ENCODE measurements at regions not wholly inside any gene's neighbourhood (a gene's known extent, or its start where the extent isn't known, plus 50 kb on each side); places are given as distances from the start of the nearest gene placed in this dataset.

DNA sequence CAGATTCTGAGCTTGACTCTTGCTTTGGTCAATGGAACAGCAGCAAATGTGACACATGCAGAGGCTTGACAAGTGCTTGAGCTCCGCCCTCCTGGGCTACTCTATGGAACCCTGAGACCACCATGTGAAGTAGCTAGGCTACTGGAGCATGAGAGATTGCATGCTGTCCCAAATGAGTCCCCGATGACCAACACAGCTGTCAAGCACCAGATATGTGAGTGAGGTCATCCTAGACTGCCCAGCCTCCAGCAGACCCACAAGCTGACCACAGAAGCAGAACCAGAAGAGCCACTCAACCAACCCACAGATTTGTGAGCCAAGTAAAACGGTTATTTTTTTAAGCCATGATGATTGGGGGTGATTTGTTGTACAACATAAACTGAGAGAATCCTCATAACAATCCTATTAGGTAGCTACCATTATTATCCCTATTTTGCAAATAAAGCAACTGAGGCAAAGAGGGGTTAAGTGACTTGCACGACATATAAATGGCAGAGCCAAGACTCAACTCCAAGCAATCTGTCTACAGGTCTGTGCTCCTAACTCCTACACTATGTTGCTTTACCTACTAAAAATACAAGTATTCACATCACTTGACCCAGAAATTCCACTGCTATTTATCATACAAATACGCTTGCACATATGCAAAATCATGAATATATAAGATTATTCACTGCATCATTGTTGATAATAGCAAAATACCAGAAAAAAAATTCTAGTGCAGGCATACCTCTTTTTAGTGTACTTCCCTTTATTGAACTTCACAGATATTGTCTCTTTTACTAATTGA lies 136.2 kb downstream of the NDUFA12 start:
- ChIA-PET POLR2A (ENCODE audit: low non-redundant PET) (no interaction called here), CTCF (no interaction called here)

DNA sequence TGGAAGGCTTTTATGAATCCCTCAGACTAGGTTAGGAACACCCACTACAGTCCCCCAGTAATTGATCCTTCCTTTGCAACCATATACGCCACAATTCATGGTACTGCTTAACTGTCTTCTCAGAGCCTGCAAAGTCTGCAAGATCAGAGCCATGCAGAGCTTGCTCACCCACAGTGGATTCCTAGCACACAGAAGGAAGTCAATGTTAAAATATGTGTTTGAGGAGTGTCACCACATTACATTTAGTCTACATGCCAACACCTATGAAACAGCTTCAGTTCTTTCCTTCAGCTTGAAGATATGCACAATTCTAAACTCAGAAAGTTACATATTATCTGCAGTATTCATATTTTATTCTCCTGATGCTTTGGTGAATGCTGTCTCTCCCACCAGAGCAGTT lies 138.5 kb downstream of the NDUFA12 start:
- intact Hi-C loops (cut with micrococcal nuclease; ENCODE audit: unreplicated experiment), result no loop called here
- Histone ChIP-seq H3K9me3 (ENCODE audit: low read depth, low read length, poor library complexity, severe bottlenecking) (no peaks in the 10 kb centered on the region), H3K36me3 (ENCODE audit: insufficient read depth, low read length, poor library complexity, severe bottlenecking) (no peaks in the 10 kb centered on the region), H3K27ac (ENCODE audit: low read depth, low read length, poor library complexity, severe bottlenecking) (no peak overlapping the region), H3K27me3 (replicated peaks; ENCODE audit: insufficient read depth, low read depth, low read length, poor library complexity) (peaks cover 38% of the 10 kb centered on the region), H3K4me1 (ENCODE audit: insufficient read depth, low read length, poor library complexity, severe bottlenecking) (no peaks in the 10 kb centered on the region), H3K4me3 (ENCODE audit: low read depth, low read length, poor library complexity, severe bottlenecking) (no peak overlapping the region)
- CTCF ChIA-PET, result no interaction called here
- DNase-seq (ENCODE audit: low spot score), result no peak
- no TSS peak for BruUV-seq (replicated peaks)
- POLR2A ChIA-PET (ENCODE audit: low non-redundant PET), result no interaction called here
- TF ChIP-seq, protein P1, sequence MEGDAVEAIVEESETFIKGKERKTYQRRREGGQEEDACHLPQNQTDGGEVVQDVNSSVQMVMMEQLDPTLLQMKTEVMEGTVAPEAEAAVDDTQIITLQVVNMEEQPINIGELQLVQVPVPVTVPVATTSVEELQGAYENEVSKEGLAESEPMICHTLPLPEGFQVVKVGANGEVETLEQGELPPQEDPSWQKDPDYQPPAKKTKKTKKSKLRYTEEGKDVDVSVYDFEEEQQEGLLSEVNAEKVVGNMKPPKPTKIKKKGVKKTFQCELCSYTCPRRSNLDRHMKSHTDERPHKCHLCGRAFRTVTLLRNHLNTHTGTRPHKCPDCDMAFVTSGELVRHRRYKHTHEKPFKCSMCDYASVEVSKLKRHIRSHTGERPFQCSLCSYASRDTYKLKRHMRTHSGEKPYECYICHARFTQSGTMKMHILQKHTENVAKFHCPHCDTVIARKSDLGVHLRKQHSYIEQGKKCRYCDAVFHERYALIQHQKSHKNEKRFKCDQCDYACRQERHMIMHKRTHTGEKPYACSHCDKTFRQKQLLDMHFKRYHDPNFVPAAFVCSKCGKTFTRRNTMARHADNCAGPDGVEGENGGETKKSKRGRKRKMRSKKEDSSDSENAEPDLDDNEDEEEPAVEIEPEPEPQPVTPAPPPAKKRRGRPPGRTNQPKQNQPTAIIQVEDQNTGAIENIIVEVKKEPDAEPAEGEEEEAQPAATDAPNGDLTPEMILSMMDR (conservative IDR thresholded peaks at IDR 0.05; ENCODE audit: low read depth, low read length), result no peak
- no peak for TF ChIP-seq EZH2 (IDR thresholded peaks at IDR 0.05; ENCODE audit: borderline replicate concordance, low read depth, low read length, poor library complexity, severe bottlenecking)

More for the DNA sequence above, 136.2 kb downstream of the NDUFA12 start:
- no peak overlapping the region for H3K27ac ChIP-seq (ENCODE audit: low read depth, low read length, poor library complexity, severe bottlenecking)
- no peak for DNase-seq (ENCODE audit: low spot score)
- H3K4me1 ChIP-seq (ENCODE audit: insufficient read depth, low read length, poor library complexity, severe bottlenecking), result no peaks in the 10 kb centered on the region
- H3K27me3 ChIP-seq (replicated peaks; ENCODE audit: insufficient read depth, low read depth, low read length, poor library complexity), result peaks cover 53% of the 10 kb centered on the region
- no peaks in the 10 kb centered on the region for H3K36me3 ChIP-seq (ENCODE audit: insufficient read depth, low read length, poor library complexity, severe bottlenecking)
- H3K9me3 ChIP-seq (ENCODE audit: low read depth, low read length, poor library complexity, severe bottlenecking), result no peaks in the 10 kb centered on the region
- TF ChIP-seq, protein P1 (conservative IDR thresholded peaks at IDR 0.05; ENCODE audit: low read depth, low read length), result no peak
- no peak for TF ChIP-seq EZH2 (IDR thresholded peaks at IDR 0.05; ENCODE audit: borderline replicate concordance, low read depth, low read length, poor library complexity, severe bottlenecking)
- intact Hi-C loops (cut with micrococcal nuclease; ENCODE audit: unreplicated experiment), result no loop called here
- no TSS peak for BruUV-seq (replicated peaks)
- no peak overlapping the region for H3K4me3 ChIP-seq (ENCODE audit: low read depth, low read length, poor library complexity, severe bottlenecking)

DNA sequence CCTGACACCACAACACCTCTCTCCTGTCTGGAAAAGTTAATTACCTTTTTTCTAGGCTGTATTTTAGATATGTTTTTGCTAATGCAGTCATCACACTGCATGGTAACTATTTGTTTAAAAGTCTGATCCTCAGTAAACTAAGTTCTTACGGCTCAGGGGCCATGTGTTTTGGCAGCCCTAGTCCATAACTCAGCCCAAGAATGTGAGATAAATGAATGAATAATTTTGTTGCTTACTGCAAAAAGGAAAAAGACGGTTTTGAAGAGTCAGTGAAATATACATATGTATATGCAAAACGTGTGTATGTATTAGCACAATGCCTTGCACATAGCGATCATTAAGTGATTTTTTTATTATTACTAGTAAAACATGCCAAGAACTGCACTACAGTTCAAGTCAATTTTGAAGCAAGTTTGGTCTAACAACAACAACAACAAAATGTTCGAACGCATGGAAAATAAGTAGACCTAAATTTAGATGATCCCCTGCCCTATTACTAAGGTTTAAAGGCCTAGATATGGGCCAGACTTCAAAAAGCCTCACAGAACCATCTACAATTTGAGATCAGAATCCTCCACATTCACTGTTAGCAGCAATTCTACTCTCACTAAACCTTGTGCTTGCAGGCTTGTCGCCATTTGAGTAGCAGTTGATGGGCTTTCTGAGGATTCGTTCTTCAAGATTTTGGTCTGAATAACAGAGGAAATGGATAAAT lies 140.0 kb downstream of the NDUFA12 start:
- H3K4me3 ChIP-seq (ENCODE audit: low read depth, low read length, poor library complexity, severe bottlenecking), result no peak overlapping the region
- no peaks in the 10 kb centered on the region for H3K9me3 ChIP-seq (ENCODE audit: low read depth, low read length, poor library complexity, severe bottlenecking)
- DNase-seq (ENCODE audit: low spot score), result no peak
- H3K27me3 ChIP-seq (replicated peaks; ENCODE audit: insufficient read depth, low read depth, low read length, poor library complexity), result peaks cover 49% of the 10 kb centered on the region
- H3K36me3 ChIP-seq (ENCODE audit: insufficient read depth, low read length, poor library complexity, severe bottlenecking), result no peaks in the 10 kb centered on the region
- no TSS peak for BruUV-seq (replicated peaks)
- H3K27ac ChIP-seq (ENCODE audit: low read depth, low read length, poor library complexity, severe bottlenecking), result no peak overlapping the region
- ChIA-PET POLR2A (ENCODE audit: low non-redundant PET) (no interaction called here), CTCF (no interaction called here)
- H3K4me1 ChIP-seq (ENCODE audit: insufficient read depth, low read length, poor library complexity, severe bottlenecking), result no peaks in the 10 kb centered on the region
- TF ChIP-seq EZH2 (IDR thresholded peaks at IDR 0.05; ENCODE audit: borderline replicate concordance, low read depth, low read length, poor library complexity, severe bottlenecking), result no peak
- TF ChIP-seq, protein P1 (conservative IDR thresholded peaks at IDR 0.05; ENCODE audit: low read depth, low read length), result no peak
- intact Hi-C loops (cut with micrococcal nuclease; ENCODE audit: unreplicated experiment), result no loop called here

Measured in A673 (cell line).